GM19351 (cell line): ENCODE measurements at regions not wholly inside any gene's neighbourhood (a gene's known extent, or its start where the extent isn't known, plus 50 kb on each side); places are given as distances from the start of the nearest gene placed in this dataset.

Experiments used
- ATAC-seq: cut with Tn5 transposase; IDR thresholded peaks from one replicate; pipeline ENCODE4 v1.9.1; 2021; ENCODE audit warnings: mild to moderate bottlenecking, moderate library complexity; ENCODE audit not compliant: unreplicated experiment

GRCh38 chr4:152117933-152118507, 357.2 kb upstream of the GATB start:
- ATAC-seq = no peak

DNA sequence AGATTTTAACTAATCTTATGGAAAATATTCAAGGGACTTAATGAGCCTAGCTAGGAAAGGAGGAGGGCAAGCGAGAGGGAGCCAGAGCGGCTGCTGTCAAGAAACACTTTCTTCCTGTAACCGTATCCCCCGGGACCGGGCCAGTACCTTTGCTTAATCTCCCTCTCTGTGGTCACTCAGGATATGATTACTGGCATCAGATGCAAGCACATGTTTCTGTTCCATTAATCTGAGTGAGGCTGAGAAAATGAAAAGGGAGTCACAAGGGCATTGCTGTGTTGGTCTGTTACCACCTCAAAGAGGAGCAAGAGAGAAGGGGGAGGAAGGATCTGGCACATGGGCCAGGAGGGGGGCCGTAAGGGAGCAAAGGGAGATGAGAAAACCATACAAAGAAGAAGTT, 356.7 kb upstream of the GATB start:
- no peak for ATAC-seq

DNA sequence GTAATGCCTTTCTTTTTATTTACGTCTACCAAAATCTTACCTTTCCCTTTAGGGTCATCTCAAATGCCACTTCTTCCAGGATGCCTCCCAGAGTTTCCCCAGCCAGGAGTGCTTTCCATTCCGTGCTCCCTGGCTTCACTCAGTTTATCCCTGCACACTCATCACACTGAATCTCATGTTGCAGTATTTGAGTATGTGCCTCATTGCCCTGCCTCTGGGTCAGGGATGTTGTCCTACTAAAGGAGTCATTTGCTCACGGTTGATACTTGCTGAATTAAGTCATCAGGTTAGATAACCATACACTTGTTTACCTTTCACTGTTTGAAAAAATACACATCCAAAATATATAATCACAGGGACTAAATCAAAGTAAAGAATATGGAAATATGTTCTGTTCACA, 356.2 kb upstream of the GATB start:
- no peak for ATAC-seq

GRCh38 chr4:152115794-152116193, 355.0 kb upstream of the GATB start:
- ATAC-seq = no peak

GRCh38 chr4:152115118-152115517, 354.3 kb upstream of the GATB start:
- ATAC-seq = no peak

- no peak for ATAC-seq
These were observed 353.8 kb upstream of the GATB start for GRCh38 chr4:152114562-152114961.

GRCh38 chr4:152112887-152113286, 352.1 kb upstream of the GATB start:
- peak; percentile 91 for ATAC-seq

GRCh38 chr4:152112190-152112589, 351.4 kb upstream of the GATB start:
- ATAC-seq = no peak

DNA sequence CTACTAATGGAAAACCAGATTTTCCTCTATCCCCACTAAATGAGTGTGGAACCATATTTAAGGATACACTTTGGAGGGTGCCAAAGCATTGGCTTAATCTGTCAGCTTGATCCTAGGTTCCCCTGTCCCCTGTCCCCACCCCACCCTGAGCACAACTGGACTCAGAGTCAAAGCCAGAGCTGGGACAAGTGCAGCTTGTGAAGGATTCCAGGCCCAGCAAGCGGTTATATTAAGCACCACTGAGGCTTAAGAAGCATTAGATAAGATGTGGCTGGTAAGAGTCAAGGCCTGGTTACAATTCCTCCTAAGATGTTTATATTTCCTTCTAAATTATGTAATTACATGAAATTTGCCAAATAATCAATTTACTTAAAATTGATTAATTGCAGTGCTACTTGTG, 350.0 kb upstream of the GATB start:
- no peak for ATAC-seq

- ATAC-seq = no peak
These were observed 349.0 kb upstream of the GATB start for GRCh38 chr4:152109531-152110509.

DNA sequence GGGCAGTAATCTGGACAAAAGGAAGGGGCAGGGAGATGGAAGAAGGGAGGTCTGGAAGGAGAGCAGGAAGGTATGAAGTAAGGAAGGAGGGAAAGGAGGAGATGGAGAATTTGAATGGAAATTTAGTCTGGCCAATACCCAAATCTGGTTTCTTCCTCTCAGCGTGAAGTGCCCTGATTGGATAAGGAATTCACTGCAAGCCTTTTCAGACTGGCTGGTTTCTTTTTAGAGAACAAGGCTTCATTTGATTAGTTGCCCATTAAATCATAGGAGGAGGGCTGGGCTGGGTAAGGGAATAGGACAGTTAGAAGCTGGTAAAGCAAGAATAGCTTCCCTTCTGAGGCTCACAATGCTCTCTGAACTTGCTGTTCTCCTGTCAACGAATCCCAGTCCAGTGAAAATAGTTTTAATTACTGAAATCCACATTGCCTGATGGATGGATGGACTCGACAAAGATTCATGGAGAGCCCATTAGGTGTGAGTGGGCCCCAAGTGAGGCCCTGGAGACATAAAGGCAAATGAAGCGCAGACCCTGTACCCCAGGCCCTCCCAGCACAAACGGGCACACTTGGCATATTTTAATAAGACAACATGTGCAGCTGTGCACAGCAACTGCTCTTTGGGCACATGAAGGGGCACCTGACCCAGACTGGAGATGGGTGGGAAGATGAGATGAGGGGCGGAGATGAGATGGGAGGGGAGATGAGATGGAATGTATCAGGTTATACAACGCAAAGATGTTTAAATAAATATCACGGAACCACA, 347.1 kb upstream of the GATB start:
- no peak for ATAC-seq

DNA sequence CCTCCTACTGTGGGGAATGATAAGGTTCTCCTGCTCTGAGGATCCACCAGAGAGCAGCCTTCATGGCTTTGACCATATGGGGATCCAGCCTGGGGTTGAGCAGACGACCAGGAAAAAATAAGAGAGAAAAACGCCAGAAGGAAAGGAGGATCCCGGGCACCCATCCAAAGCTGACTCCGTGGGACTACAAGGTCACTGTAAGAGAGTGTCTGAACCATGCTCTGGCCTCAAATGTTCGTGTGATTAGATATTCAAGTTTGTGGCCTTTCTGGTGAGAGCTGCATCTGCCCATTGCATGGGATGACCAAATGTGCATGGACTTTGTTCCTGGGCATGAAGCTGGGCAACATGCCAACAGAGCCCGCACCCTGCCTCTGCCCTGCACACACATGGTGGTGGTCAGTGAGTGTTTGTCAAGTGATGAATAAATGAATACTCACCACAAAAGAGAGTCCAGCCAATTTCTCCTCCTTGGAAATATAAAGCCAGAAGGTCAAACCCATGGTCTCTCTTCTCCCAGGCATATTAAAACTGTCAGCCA, 346.0 kb upstream of the GATB start:
- ATAC-seq = no peak

GRCh38 chr4:152106113-152106763, 345.4 kb upstream of the GATB start:
- no peak for ATAC-seq

DNA sequence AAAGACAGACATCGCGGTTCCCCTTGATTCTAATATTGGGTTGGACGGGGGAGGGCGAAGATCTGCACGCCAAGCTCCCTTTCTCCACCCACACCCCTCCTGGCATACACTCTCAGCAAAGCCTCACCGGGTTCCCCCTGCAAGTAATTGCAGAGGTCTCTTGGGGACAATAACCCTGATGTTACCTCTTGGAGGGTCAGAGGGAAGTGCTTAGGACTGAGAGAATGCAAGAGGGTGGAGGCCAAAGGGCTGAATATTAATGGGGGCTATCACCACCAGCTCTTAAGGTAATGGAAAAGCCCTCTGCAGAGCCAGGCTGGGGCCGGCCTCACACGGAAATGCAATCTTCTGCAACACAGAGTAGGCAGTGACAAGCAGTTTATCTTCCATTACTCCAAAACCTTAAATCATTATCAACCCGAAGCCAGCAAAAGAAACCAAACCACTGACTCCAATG, 344.1 kb upstream of the GATB start:
- ATAC-seq = no peak

GRCh38 chr4:152104356-152104755, 343.5 kb upstream of the GATB start:
- no peak for ATAC-seq

GRCh38 chr4:152103181-152103901, 342.5 kb upstream of the GATB start:
- no peak for ATAC-seq

GRCh38 chr4:152102436-152103000, 341.7 kb upstream of the GATB start:
- ATAC-seq = no peak

GRCh38 chr4:152101556-152102435, 341.0 kb upstream of the GATB start:
- no peak for ATAC-seq
